K562 (cell line): ENCODE measurements at regions not wholly inside any gene's neighbourhood (a gene's known extent, or its start where the extent isn't known, plus 50 kb on each side); places are given as distances from the start of the nearest gene placed in this dataset.

ENCODE experiments used
- ATAC-seq: fragments of 200-7000 bp; cut with Tn5 transposase; 3 replicates; pipeline ENCODE4 v1.9.1; 2020; ENCODE audit warnings: moderate library complexity
- BruUV-seq: library from RNA; stranded (reverse); fragments of 400-500 nt; replicated peaks from 2 replicates; lab custom pipeline; 2021; lab: Mats Ljungman, UMichigan
- CTCF ChIA-PET: fragments of 300-600 bp; formaldehyde crosslinking; extraction: SDS; loops from one replicate; lab custom pipeline; 2021; ENCODE audit warnings: low intra/inter-chr PET ratio; lab: Yijun Ruan, JAX
- POLR2A ChIA-PET: fragments of 300-600, 350-650 bp; sonication (Branson Sonifier 250); formaldehyde crosslinking; extraction: SDS; loops from one replicate; lab custom pipeline; 2021; ENCODE audit warnings: antibody characterized with exemption, inconsistent platforms; lab: Yijun Ruan, JAX
- DNase-seq, 4 experiments: peaks; one replicate each; pipeline versions ENCODE4 v3.0.0 to v3.0.0-alpha.2; 2011 to 2018; ENCODE audit warnings: low spot score in 3 of 4, mixed read lengths in 3 of 4; ENCODE audit errors: extremely low read depth in 1 of 4
- FAIRE-seq: peaks from 2 replicates; lab custom pipeline; 2011; peaks lifted over from hg19 to GRCh38; lab: Jason Lieb, UNC
- H2AFZ ChIP-seq: 2 replicates; pipeline ENCODE4 v1.6.0; 2011; ENCODE audit warnings: low read depth, low read length, control low read depth, inconsistent platforms
- H3K27ac ChIP-seq: fragments of 200-600 bp; 3 replicates; pipeline ENCODE4 v1.8.0; 2011; ENCODE audit warnings: low read depth, mild to moderate bottlenecking, control low read depth, inconsistent platforms, low read length, moderate library complexity, mixed read lengths; ENCODE audit errors: extremely low read depth
- H3K27me3 ChIP-seq, 2 experiments: fragments of 300-600 bp in 1 of 2; 2 replicates in 1 of 2; 3 replicates in 1 of 2; pipeline versions ENCODE4 v1.6.0 to v1.8.0; 2011; ENCODE audit warnings: inconsistent platforms in 2 of 2, low read length in 2 of 2, mild to moderate bottlenecking in 1 of 2, mixed read lengths in 1 of 2, moderate library complexity in 1 of 2; ENCODE audit not compliant: control insufficient read depth in 2 of 2, insufficient read depth in 2 of 2
- H3K36me3 ChIP-seq: fragments of 300-600 bp; 3 replicates; pipeline ENCODE4 v1.8.0; 2011; ENCODE audit warnings: mild to moderate bottlenecking, low read length, inconsistent platforms; ENCODE audit not compliant: control insufficient read depth, insufficient read depth
- H3K4me1 ChIP-seq, 2 experiments: fragments of 200-600 bp in 1 of 2; replicated peaks in 1 of 2; 2 replicates in 1 of 2; 3 replicates in 1 of 2; pipeline versions ENCODE4 v1.5.1 to v1.8.0; 2011; ENCODE audit warnings: inconsistent platforms in 2 of 2, low read length in 2 of 2, mild to moderate bottlenecking in 1 of 2, mixed read lengths in 1 of 2, moderate library complexity in 1 of 2; ENCODE audit not compliant: control insufficient read depth in 2 of 2, insufficient read depth in 2 of 2
- H3K4me2 ChIP-seq: 2 replicates; pipeline ENCODE4 v1.6.1; 2011; ENCODE audit warnings: low read length, control low read depth, inconsistent platforms, mixed read lengths; ENCODE audit not compliant: insufficient read depth
- H3K4me3 ChIP-seq: fragments of 200-600 bp; sonication (generic), shearing (Covaris generic); 2 replicates; pipeline ENCODE4 v1.5.1; 2016; ENCODE audit warnings: control low read depth, inconsistent platforms
- H3K79me2 ChIP-seq: fragments of 200-600 bp; 3 replicates; pipeline ENCODE4 v1.8.0; 2011; ENCODE audit warnings: low read length, inconsistent platforms; ENCODE audit not compliant: control insufficient read depth, insufficient read depth
- H3K9ac ChIP-seq, 2 experiments: 2 replicates each; pipeline versions ENCODE4 v1.6.0 to v1.6.1; 2011; ENCODE audit warnings: low read depth in 2 of 2, low read length in 2 of 2, control low read depth in 1 of 2, inconsistent platforms in 1 of 2, mild to moderate bottlenecking in 1 of 2, mixed read lengths in 1 of 2; ENCODE audit not compliant: insufficient read depth in 1 of 2
- H3K9me1 ChIP-seq: one replicate; pipeline ENCODE4 v1.6.0; 2011; ENCODE audit warnings: inconsistent platforms, mild to moderate bottlenecking, low read length, moderate library complexity; ENCODE audit not compliant: control insufficient read depth, insufficient read depth
- H3K9me3 ChIP-seq: replicated peaks from 2 replicates; pipeline ENCODE4 v1.5.1; 2011; ENCODE audit warnings: low read depth, low read length, inconsistent platforms; ENCODE audit not compliant: control insufficient read depth, insufficient read depth
- H4K20me1 ChIP-seq: replicated peaks from 2 replicates; pipeline ENCODE4 v1.6.1; 2011; ENCODE audit warnings: low read length, inconsistent platforms, mixed read lengths; ENCODE audit not compliant: control insufficient read depth, insufficient read depth
- CEBPB ChIP-seq: fragments of 450-650 bp; IDR thresholded peaks from 2 replicates; pipeline ENCODE4 v1.6.1; 2016; ENCODE audit warnings: missing genetic modification characterization, missing compliant biosample characterization
- DIDO1 ChIP-seq: fragments of 450-650 bp; IDR thresholded peaks from 2 replicates; pipeline ENCODE4 v1.6.1; 2016; ENCODE audit warnings: low read depth, missing biosample characterization, missing genetic modification characterization
- E2F3 ChIP-seq: fragments of 250-450 bp; sonication (Bioruptor Pico); IDR thresholded peaks from 2 replicates; pipeline ENCODE4 v1.4.0; 2020; ENCODE audit warnings: mild to moderate bottlenecking
- IRF2 ChIP-seq: sonication (generic); formaldehyde crosslinking; IDR thresholded peaks from 2 replicates; pipeline ENCODE4 v1.8.1; 2022; ENCODE audit warnings: mild to moderate bottlenecking, missing genetic modification reagents
- KHSRP ChIP-seq: fragments of 450-650 bp; IDR thresholded peaks from 2 replicates; pipeline ENCODE4 v1.6.1; 2017
- NFATC3 ChIP-seq: fragments of 450-650 bp; IDR thresholded peaks from 2 replicates; pipeline ENCODE4 v1.6.1; 2017; ENCODE audit warnings: mild to moderate bottlenecking
- PCBP2 ChIP-seq: fragments of 200-400 bp; formaldehyde crosslinking; IDR thresholded peaks from 2 replicates; pipeline ENCODE4 v1.6.1; 2018; ENCODE audit warnings: low read length, low read depth, mild to moderate bottlenecking, moderate library complexity; ENCODE audit not compliant: poor library complexity, severe bottlenecking
- POLR2H ChIP-seq: IDR thresholded peaks from 2 replicates; pipeline ENCODE4 v1.6.1; 2016; ENCODE audit warnings: missing genetic modification characterization, low read depth, mild to moderate bottlenecking, control low read depth, missing compliant biosample characterization, moderate library complexity
- PTRF ChIP-seq: fragments of 450-650 bp; IDR thresholded peaks from 2 replicates; pipeline ENCODE4 v1.6.1; 2016; ENCODE audit warnings: mild to moderate bottlenecking, missing genetic modification characterization, missing compliant biosample characterization
- PYGO2 ChIP-seq: fragments of 450-650 bp; IDR thresholded peaks from 2 replicates; pipeline ENCODE4 v1.6.1; 2016; ENCODE audit warnings: mild to moderate bottlenecking, missing genetic modification characterization, moderate library complexity, missing compliant biosample characterization
- RBM17 ChIP-seq: fragments of 200-400 bp; formaldehyde crosslinking; IDR thresholded peaks from 2 replicates; pipeline ENCODE4 v1.6.1; 2017; ENCODE audit warnings: low read depth, mild to moderate bottlenecking, low read length, borderline replicate concordance
- ZC3H4 ChIP-seq: sonication (generic); formaldehyde crosslinking; IDR thresholded peaks from 2 replicates; pipeline ENCODE4 v1.9.0; 2021; ENCODE audit warnings: missing genetic modification reagents, borderline replicate concordance
- ZNF121 ChIP-seq: sonication (generic); formaldehyde crosslinking; conservative IDR thresholded peaks from 2 replicates; pipeline ENCODE4 v1.8.0; 2022; ENCODE audit warnings: missing genetic modification reagents
- ZNF583 ChIP-seq: fragments of 250-450 bp; sonication (Bioruptor Pico); IDR thresholded peaks from 2 replicates; pipeline ENCODE4 v1.4.0; 2020
- WGBS: fragments of 100-300 bp; shearing (Covaris generic); methylation state at CpG from one replicate; pipeline ENCODE4 v1.1.6; 2016; ENCODE audit warnings: low coverage, mixed read lengths; ENCODE audit not compliant: insufficient coverage; ENCODE audit errors: missing lambda C conversion rate; 5-methylcytosine and 5-hydroxymethylcytosine counted together
- in situ Hi-C: fragments of 300-500 bp; cut with MboI; formaldehyde crosslinking; loops from 4 replicates; pipeline ENCODE4 v1.15.0; 2018; ENCODE audit warnings: inconsistent platforms, mixed read lengths
- intact Hi-C: fragments of 100-400 bp; cut with micrococcal nuclease; formaldehyde crosslinking; loops from 2 replicates; pipeline ENCODE4 v1.14.2; 2022
- TF ChIP-seq, protein P1 (sequence below): fragments of 250-450 bp; sonication (Bioruptor Pico); IDR thresholded peaks from 2 replicates; pipeline ENCODE4 v1.8.0; 2021; ENCODE audit warnings: borderline replicate concordance, mild to moderate bottlenecking, moderate library complexity; ENCODE audit not compliant: poor library complexity, severe bottlenecking
- TF ChIP-seq, protein P2 (sequence below): sonication (generic); formaldehyde crosslinking; IDR thresholded peaks from 2 replicates; pipeline ENCODE4 v1.4.0; 2020; ENCODE audit warnings: mild to moderate bottlenecking, missing genetic modification reagents
- TF ChIP-seq, protein P3 (sequence below): sonication (generic); formaldehyde crosslinking; IDR thresholded peaks from 2 replicates; pipeline ENCODE4 v1.8.0; 2022; ENCODE audit warnings: mild to moderate bottlenecking, missing genetic modification reagents

DNA sequence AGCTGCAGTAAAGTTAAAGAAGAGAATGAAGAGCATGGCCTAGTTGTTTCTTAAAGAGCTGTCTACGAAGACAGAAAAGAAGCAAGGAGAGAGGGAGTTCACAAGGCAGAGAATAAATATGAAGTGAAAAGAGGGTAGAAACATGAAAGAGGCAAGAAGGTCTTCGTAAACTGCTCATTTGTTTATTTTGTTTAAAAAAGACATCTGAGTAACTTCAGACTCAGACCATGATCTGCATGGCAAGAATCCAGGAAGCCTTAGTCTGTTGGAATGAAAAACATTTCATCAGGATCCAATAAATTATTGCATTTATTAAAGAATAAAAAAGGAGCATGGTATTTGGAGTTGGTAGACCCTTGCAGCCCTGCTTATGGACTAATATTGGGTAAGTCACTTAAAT lies 151.1 kb downstream of the SEM1 start (continued):
- TF ChIP-seq, protein P1, sequence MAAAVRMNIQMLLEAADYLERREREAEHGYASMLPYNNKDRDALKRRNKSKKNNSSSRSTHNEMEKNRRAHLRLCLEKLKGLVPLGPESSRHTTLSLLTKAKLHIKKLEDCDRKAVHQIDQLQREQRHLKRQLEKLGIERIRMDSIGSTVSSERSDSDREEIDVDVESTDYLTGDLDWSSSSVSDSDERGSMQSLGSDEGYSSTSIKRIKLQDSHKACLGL (CRISPR knock-in tag): no peak
- TF ChIP-seq RBM17 (no peak), KHSRP (no peak), ZC3H4 (CRISPR knock-in tag) (no peak), E2F3 (no peak)
- TF ChIP-seq, protein P2, sequence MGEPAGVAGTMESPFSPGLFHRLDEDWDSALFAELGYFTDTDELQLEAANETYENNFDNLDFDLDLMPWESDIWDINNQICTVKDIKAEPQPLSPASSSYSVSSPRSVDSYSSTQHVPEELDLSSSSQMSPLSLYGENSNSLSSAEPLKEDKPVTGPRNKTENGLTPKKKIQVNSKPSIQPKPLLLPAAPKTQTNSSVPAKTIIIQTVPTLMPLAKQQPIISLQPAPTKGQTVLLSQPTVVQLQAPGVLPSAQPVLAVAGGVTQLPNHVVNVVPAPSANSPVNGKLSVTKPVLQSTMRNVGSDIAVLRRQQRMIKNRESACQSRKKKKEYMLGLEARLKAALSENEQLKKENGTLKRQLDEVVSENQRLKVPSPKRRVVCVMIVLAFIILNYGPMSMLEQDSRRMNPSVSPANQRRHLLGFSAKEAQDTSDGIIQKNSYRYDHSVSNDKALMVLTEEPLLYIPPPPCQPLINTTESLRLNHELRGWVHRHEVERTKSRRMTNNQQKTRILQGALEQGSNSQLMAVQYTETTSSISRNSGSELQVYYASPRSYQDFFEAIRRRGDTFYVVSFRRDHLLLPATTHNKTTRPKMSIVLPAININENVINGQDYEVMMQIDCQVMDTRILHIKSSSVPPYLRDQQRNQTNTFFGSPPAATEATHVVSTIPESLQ (CRISPR knock-in tag): no peak

DNA sequence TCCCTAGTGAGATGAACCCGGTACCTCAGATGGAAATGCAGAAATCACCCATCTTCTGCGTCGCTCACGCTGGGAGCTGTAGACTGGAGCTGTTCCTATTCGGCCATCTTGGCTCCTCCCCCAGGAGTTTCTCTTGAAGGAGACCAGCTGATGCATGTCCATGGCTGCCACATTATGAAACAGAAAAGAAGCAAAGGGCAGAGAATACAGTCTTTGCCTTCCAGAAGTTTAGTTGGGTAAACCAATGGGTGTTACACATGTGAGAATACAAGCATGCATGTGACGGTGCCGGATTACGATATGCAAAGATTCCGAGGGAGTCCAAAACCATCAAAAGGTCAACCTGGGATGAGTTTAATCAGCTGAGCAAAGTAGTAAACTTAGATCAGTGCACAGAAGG lies 151.6 kb downstream of the SEM1 start:
- ChIA-PET CTCF (no interaction called here), POLR2A (no interaction called here)
- no peak for TF ChIP-seq ZNF583 (CRISPR knock-in tag)
- TF ChIP-seq, protein P3, sequence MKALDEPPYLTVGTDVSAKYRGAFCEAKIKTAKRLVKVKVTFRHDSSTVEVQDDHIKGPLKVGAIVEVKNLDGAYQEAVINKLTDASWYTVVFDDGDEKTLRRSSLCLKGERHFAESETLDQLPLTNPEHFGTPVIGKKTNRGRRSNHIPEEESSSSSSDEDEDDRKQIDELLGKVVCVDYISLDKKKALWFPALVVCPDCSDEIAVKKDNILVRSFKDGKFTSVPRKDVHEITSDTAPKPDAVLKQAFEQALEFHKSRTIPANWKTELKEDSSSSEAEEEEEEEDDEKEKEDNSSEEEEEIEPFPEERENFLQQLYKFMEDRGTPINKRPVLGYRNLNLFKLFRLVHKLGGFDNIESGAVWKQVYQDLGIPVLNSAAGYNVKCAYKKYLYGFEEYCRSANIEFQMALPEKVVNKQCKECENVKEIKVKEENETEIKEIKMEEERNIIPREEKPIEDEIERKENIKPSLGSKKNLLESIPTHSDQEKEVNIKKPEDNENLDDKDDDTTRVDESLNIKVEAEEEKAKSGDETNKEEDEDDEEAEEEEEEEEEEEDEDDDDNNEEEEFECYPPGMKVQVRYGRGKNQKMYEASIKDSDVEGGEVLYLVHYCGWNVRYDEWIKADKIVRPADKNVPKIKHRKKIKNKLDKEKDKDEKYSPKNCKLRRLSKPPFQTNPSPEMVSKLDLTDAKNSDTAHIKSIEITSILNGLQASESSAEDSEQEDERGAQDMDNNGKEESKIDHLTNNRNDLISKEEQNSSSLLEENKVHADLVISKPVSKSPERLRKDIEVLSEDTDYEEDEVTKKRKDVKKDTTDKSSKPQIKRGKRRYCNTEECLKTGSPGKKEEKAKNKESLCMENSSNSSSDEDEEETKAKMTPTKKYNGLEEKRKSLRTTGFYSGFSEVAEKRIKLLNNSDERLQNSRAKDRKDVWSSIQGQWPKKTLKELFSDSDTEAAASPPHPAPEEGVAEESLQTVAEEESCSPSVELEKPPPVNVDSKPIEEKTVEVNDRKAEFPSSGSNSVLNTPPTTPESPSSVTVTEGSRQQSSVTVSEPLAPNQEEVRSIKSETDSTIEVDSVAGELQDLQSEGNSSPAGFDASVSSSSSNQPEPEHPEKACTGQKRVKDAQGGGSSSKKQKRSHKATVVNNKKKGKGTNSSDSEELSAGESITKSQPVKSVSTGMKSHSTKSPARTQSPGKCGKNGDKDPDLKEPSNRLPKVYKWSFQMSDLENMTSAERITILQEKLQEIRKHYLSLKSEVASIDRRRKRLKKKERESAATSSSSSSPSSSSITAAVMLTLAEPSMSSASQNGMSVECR (CRISPR knock-in tag): no peak
- TF ChIP-seq PCBP2: no peak
- no peak for TF ChIP-seq IRF2 (CRISPR knock-in tag)
- TF ChIP-seq NFATC3: no peak
- TF ChIP-seq CEBPB (tag): no peak
- TF ChIP-seq PYGO2: no peak
- no peak for TF ChIP-seq PTRF (tag)
- 0 out of 2 replicates have a peak, but pooled peaks have one; percentile 30 for TF ChIP-seq DIDO1
- TF ChIP-seq POLR2H (tag): no peak
- TF ChIP-seq ZNF121 (CRISPR knock-in tag): no peak

More for the DNA sequence above, 151.6 kb downstream of the SEM1 start:
- BruUV-seq: no TSS peak
- H3K4me2 ChIP-seq: peak overlapping the region; percentile 45
- DNase-seq (peak in 2 of 4 experiments; percentile 7 to 18), ATAC-seq (peak; percentile 68), FAIRE-seq (no peak)
- in situ Hi-C loops (no loop called here), intact Hi-C loops (no loop called here)
- no peaks in the 10 kb centered on the region; a peak in 2 of 5 replicates for H3K4me1 ChIP-seq
- no peaks in the 10 kb centered on the region for H3K9me1 ChIP-seq
- H3K27ac ChIP-seq: no peak overlapping the region
- no peak overlapping the region for H3K9ac ChIP-seq
- no peaks in the 10 kb centered on the region for H3K36me3 ChIP-seq
- 37% methylated on average over 8 of the region's 9 CpGs for WGBS
- peak overlapping the region; percentile 71 for H2AFZ ChIP-seq
- no peaks in the 10 kb centered on the region for H3K79me2 ChIP-seq
- H3K4me3 ChIP-seq: peak overlapping the region; percentile 24
- H4K20me1 ChIP-seq: no peaks in the 10 kb centered on the region
- H3K27me3 ChIP-seq: no peaks in the 10 kb centered on the region
- H3K9me3 ChIP-seq: no peaks in the 10 kb centered on the region
